Neural progenitor cell (in vitro differentiated cells): ENCODE measurements at regions not wholly inside any gene's neighbourhood (a gene's known extent, or its start where the extent isn't known, plus 50 kb on each side); places are given as distances from the start of the nearest gene placed in this dataset.

Experiments used
- DNase-seq: peaks from one replicate; pipeline ENCODE4 v3.0.0-alpha.2; 2016; ENCODE audit warnings: low spot score
- H2AFZ ChIP-seq: fragments of 200-600 bp; sonication (generic); replicated peaks from 2 replicates; pipeline ENCODE4 v1.6.1; 2016; ENCODE audit warnings: antibody characterized with exemption
- H3F3A ChIP-seq: fragments of 200-600 bp; sonication (generic); 2 replicates; pipeline ENCODE4 v1.6.1; 2016; ENCODE audit warnings: antibody characterized with exemption, low read depth
- H3K27ac ChIP-seq: fragments of 200-600 bp; sonication (generic); 2 replicates; pipeline ENCODE4 v1.5.1; 2016; ENCODE audit warnings: mild to moderate bottlenecking
- H3K27me3 ChIP-seq: fragments of 200-600 bp; sonication (generic); 2 replicates; pipeline ENCODE4 v1.6.1; 2016; ENCODE audit warnings: mild to moderate bottlenecking, moderate library complexity
- H3K36me3 ChIP-seq: fragments of 200-600 bp; sonication (generic); 2 replicates; pipeline ENCODE4 v1.5.1; 2016
- H3K4me1 ChIP-seq: fragments of 200-600 bp; sonication (generic); 2 replicates; pipeline ENCODE4 v1.6.1; 2016; ENCODE audit warnings: mixed run types
- H3K4me2 ChIP-seq: fragments of 200-600 bp; sonication (generic); 2 replicates; pipeline ENCODE4 v1.6.1; 2016
- H3K4me3 ChIP-seq: fragments of 200-600 bp; sonication (generic); 2 replicates; pipeline ENCODE4 v1.5.1; 2016
- H3K79me2 ChIP-seq: fragments of 200-600 bp; sonication (generic); 2 replicates; pipeline ENCODE4 v1.6.1; 2016; ENCODE audit warnings: low read depth
- H3K9ac ChIP-seq: fragments of 200-600 bp; sonication (generic); 2 replicates; pipeline ENCODE4 v1.6.1; 2016
- H3K9me3 ChIP-seq: fragments of 200-600 bp; sonication (generic); 2 replicates; pipeline ENCODE4 v1.5.1; 2016; ENCODE audit warnings: low read depth
- H4K20me1 ChIP-seq: fragments of 200-600 bp; sonication (generic); 2 replicates; pipeline ENCODE4 v1.6.1; 2016; ENCODE audit warnings: low read depth
- H3K27ac Mint-ChIP-seq: 3 replicates; pipeline ENCODE4 v1.8.0; 2021; ENCODE audit warnings: mixed read lengths
- H3K27me3 Mint-ChIP-seq: 2 replicates; pipeline ENCODE4 v1.8.0; 2022; ENCODE audit warnings: low read depth, mild to moderate bottlenecking, inconsistent platforms, moderate library complexity, mixed read lengths; ENCODE audit not compliant: insufficient read depth
- H3K36me3 Mint-ChIP-seq: 3 replicates; pipeline ENCODE4 v1.8.0; 2021; ENCODE audit warnings: mixed read lengths
- H3K4me1 Mint-ChIP-seq: 3 replicates; pipeline ENCODE4 v1.8.0; 2021; ENCODE audit warnings: mixed read lengths
- H3K4me3 Mint-ChIP-seq: 3 replicates; pipeline ENCODE4 v1.8.0; 2021; ENCODE audit warnings: mild to moderate bottlenecking, moderate library complexity, mixed read lengths
- H3K9me3 Mint-ChIP-seq: 3 replicates; pipeline ENCODE4 v1.8.0; 2020; ENCODE audit warnings: mixed read lengths
- EZH2 ChIP-seq: fragments of 200-600 bp; sonication (generic); IDR thresholded peaks from 2 replicates; pipeline ENCODE4 v1.6.1; 2017; ENCODE audit warnings: antibody characterized with exemption, mild to moderate bottlenecking, moderate library complexity
- EZH2phosphoT487 ChIP-seq: fragments of 200-600 bp; sonication (generic); IDR thresholded peaks from 2 replicates; pipeline ENCODE4 v1.6.1; 2017; ENCODE audit warnings: antibody characterized with exemption
- TF ChIP-seq, protein P1 (sequence below): fragments of 200-600 bp; sonication (generic); IDR thresholded peaks from 2 replicates; pipeline ENCODE4 v1.5.1; 2017; ENCODE audit warnings: antibody characterized with exemption, mild to moderate bottlenecking

DNA sequence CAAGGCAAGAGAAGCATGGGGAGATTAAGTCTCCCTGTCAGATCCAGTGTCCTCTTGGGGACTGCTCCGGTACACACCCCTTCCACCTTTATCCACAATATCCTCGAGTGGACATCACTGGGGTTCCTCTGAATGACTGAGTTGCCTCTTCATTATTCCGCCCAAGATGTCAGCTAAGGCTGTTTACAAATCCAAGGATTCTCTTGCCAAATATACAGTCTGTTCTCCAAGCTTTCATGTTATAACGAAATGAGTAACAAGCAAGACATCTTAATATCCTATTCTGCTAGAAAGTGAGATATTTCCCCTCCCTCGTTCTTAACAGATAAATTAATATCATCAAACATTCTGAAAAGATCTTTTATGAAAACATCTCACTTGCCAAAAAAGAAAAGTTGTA lies 314.1 kb upstream of the IRX5 start:
- Mint-ChIP-seq H3K4me1 (peaks cover 2% of the 10 kb centered on the region), H3K9me3 (peaks cover 11% of the 10 kb centered on the region), H3K27ac (no peak overlapping the region), H3K4me3 (no peak overlapping the region), H3K36me3 (no peaks in the 10 kb centered on the region), H3K27me3 (peaks cover 13% of the 10 kb centered on the region)
- Histone ChIP-seq H3K9ac (no peak overlapping the region), H3K9me3 (no peaks in the 10 kb centered on the region), H3K4me3 (no peak overlapping the region), H3K27ac (no peak overlapping the region), H2AFZ (no peak overlapping the region), H4K20me1 (no peaks in the 10 kb centered on the region), H3K36me3 (no peaks in the 10 kb centered on the region), H3K79me2 (no peaks in the 10 kb centered on the region), H3K4me2 (no peak overlapping the region), H3K4me1 (no peaks in the 10 kb centered on the region), H3K27me3 (no peaks in the 10 kb centered on the region), H3F3A (no peaks in the 10 kb centered on the region)
- TF ChIP-seq, protein P1, sequence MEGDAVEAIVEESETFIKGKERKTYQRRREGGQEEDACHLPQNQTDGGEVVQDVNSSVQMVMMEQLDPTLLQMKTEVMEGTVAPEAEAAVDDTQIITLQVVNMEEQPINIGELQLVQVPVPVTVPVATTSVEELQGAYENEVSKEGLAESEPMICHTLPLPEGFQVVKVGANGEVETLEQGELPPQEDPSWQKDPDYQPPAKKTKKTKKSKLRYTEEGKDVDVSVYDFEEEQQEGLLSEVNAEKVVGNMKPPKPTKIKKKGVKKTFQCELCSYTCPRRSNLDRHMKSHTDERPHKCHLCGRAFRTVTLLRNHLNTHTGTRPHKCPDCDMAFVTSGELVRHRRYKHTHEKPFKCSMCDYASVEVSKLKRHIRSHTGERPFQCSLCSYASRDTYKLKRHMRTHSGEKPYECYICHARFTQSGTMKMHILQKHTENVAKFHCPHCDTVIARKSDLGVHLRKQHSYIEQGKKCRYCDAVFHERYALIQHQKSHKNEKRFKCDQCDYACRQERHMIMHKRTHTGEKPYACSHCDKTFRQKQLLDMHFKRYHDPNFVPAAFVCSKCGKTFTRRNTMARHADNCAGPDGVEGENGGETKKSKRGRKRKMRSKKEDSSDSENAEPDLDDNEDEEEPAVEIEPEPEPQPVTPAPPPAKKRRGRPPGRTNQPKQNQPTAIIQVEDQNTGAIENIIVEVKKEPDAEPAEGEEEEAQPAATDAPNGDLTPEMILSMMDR = no peak
- TF ChIP-seq EZH2phosphoT487 (no peak), EZH2 (no peak)
- DNase-seq = no peak

DNA sequence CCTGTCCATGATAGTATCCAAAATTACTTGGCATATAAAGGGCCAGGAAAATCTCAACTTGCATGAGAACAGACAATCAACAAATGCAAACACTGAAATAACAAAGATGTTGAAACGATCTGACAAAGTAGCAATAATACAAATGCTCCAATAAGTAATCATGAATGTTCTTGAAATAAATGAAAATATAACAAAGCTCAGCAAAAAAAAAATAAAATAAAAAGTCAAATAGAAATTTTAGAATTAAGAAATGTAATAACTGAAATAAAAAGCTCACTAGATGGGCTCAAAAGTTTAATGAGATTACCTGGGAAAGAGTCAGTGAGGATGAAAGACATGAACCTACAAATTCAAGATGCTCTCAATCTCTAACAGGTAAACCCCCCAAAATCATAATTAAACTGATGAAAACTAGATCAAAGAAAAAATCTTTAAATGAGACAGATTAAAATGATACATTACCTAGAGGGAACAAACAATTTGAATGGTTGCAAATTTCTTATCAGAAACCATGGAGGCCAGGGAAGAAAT lies 319.0 kb upstream of the IRX3 start:
- no peaks in the 10 kb centered on the region for H3K79me2 ChIP-seq
- Mint-ChIP-seq H3K27me3 (peaks cover 11% of the 10 kb centered on the region), H3K9me3 (peaks cover 49% of the 10 kb centered on the region), H3K4me1 (no peaks in the 10 kb centered on the region), H3K4me3 (no peak overlapping the region), H3K27ac (no peak overlapping the region), H3K36me3 (no peaks in the 10 kb centered on the region)
- no peak overlapping the region for H2AFZ ChIP-seq
- no peak for TF ChIP-seq EZH2
- TF ChIP-seq EZH2phosphoT487 = no peak
- TF ChIP-seq, protein P1 = no peak
- no peaks in the 10 kb centered on the region for H3F3A ChIP-seq
- H3K27ac ChIP-seq = no peak overlapping the region
- H3K27me3 ChIP-seq = no peaks in the 10 kb centered on the region
- no peak overlapping the region for H3K4me2 ChIP-seq
- no peak overlapping the region for H3K9ac ChIP-seq
- H3K36me3 ChIP-seq = no peaks in the 10 kb centered on the region
- peaks cover 10% of the 10 kb centered on the region for H3K9me3 ChIP-seq
- no peak overlapping the region for H3K4me3 ChIP-seq
- no peaks in the 10 kb centered on the region for H3K4me1 ChIP-seq
- DNase-seq = no peak
- H4K20me1 ChIP-seq = no peaks in the 10 kb centered on the region

DNA sequence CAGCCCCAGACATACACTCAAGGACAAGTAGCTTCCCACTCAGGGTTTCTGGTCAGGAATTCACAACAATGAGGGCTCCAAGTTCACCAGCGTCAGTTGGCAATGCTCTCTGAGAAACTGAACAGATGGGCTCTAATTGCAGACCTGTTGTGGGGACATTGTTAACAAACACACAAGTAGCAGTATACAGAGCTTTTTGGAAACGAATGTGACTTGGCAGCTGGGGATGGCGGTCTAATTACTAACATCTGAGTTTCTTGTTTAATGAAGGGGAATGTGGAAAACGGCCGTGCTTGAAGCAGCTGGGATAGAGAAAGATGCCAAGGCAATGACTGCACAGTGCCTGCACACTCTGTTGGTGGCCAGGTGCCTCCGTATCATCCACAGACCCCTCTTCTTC lies 316.1 kb upstream of the IRX3 start:
- peaks cover under 1% of the 10 kb centered on the region for H3K4me1 Mint-ChIP-seq
- Histone ChIP-seq H3K4me1 (no peaks in the 10 kb centered on the region), H4K20me1 (no peaks in the 10 kb centered on the region), H3K4me3 (no peak overlapping the region), H3K9ac (no peak overlapping the region), H3K27ac (no peak overlapping the region), H2AFZ (no peak overlapping the region), H3K79me2 (no peaks in the 10 kb centered on the region), H3K36me3 (no peaks in the 10 kb centered on the region), H3F3A (no peaks in the 10 kb centered on the region), H3K27me3 (no peaks in the 10 kb centered on the region), H3K9me3 (peaks cover 10% of the 10 kb centered on the region), H3K4me2 (no peak overlapping the region)
- H3K27me3 Mint-ChIP-seq = peaks cover 19% of the 10 kb centered on the region
- H3K36me3 Mint-ChIP-seq = no peaks in the 10 kb centered on the region
- DNase-seq = no peak
- peaks cover 54% of the 10 kb centered on the region for H3K9me3 Mint-ChIP-seq
- TF ChIP-seq EZH2phosphoT487 (no peak), EZH2 (no peak)
- TF ChIP-seq, protein P1 = no peak
- no peak overlapping the region for H3K4me3 Mint-ChIP-seq
- H3K27ac Mint-ChIP-seq = no peak overlapping the region
